HG03558 (cell line): ENCODE measurements at regions not wholly inside any gene's neighbourhood (a gene's known extent, or its start where the extent isn't known, plus 50 kb on each side); places are given as distances from the start of the nearest gene placed in this dataset.
"Not testable (repeated sequence)": the region's sequence is repeated elsewhere in the genome, so short reads cannot be mapped to it uniquely, and the experiment has no call there.

Source experiments
- ATAC-seq: cut with Tn5 transposase; IDR thresholded peaks from one replicate; pipeline ENCODE4 v1.9.1; 2021; ENCODE audit warnings: moderate number of reproducible peaks; ENCODE audit not compliant: unreplicated experiment; ENCODE audit errors: extremely low read depth

- ATAC-seq, result no peak
Observed at GRCh38 chr1:166383635-166384346, 217.0 kb upstream of the FAM78B start.

DNA sequence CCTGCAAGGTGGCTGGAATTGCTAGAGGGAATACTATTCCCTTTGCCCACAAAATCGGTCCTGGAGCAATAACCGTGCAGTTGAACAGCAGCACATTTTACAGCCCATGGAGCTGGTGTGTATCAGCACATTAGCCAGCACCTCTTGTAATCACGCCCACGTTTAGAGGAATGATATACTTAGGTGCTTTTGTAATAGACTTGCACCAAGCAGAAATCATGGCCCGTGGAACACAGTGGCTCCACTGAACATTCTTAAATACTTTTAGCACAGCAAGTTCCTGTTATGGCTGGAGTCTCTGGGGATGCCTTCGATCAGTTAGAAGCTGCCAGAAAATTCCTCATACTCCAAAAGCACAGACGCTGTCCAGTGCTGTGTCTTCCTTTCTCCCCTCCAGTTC, 218.1 kb upstream of the FAM78B start:
- ATAC-seq, result no peak

- no peak for ATAC-seq
Observed at GRCh38 chr1:166390366-166391033, 223.7 kb upstream of the FAM78B start.

DNA sequence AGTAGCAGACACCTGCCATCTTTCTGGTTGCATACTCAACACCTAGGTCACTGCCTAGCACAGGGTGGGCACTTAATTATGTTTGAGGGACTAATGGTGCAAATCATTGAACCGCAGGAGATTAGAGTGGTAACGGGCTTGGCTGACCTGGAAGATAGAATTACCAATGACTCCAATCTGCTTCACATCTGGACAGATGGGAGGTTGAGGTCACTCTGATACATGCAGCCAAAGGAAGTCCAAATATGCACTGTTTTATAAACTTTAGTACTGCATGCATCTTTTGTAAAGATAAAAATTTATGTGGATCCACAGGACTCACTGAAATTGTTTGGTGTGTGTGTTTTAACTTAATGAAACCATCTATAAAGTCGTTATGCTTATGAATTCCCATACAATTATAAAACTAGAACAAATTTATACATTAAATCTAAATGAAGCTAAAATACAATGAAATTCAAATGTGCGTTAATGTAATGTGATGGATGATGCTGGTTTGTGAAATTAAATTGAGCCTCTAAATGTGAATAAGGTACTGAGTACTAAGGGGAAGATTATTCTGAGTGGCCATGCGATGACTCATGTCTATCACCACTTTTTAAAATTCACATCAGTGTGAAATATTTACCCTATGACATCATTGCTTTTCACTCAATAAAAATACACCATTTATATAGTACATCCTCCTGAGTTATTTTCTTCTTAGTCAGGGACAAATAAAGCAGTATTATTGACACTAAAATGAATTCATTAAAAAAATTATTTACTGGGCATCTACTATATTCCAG, 224.7 kb upstream of the FAM78B start:
- ATAC-seq, result no peak

DNA sequence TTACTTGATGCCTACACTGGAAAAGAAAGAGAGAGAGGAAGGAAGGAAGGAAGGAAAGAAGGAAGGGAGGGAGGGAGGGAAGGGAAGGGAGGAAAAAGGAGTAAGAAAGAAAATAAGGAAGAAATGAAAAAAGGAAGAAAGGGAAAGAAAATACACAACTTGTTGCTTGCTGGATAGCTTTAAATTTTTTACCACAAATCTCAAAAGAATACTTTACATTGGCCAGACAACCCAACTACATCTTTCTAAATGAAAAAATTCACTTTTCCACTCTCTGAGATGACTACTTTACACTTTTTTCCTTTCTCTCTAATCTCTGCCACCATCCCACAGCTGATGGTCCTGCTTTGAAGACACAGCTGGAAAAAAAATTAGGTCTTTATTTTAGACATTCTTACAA, 228.9 kb upstream of the FAM78B start:
- no peak for ATAC-seq

- not testable (repeated sequence) for ATAC-seq
Observed at GRCh38 chr1:166409253-166410082, 242.7 kb upstream of the FAM78B start.

DNA sequence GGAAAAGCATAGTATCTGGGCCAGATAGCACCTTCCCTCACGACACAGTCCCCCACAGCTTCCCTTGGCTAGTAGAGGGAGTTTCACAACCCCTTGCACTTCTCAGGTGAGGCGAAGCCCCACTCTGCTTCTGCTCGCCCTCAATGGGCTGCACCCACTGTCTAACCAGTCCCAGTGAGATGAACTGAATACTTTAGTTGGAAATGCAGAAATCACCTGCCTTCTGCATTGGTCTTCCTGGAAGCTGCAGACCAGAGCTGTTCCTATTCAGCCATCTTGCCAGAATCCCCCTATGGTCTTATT, 243.2 kb upstream of the FAM78B start:
- no peak for ATAC-seq

- not testable (repeated sequence) for ATAC-seq
Observed at GRCh38 chr1:166416831-166417230, 250.0 kb upstream of the FAM78B start.

- ATAC-seq, result no peak
Observed at GRCh38 chr1:166418344-166418933, 251.6 kb upstream of the FAM78B start.

- ATAC-seq, result not testable (repeated sequence)
Observed at GRCh38 chr1:166422586-166422985, 255.8 kb upstream of the FAM78B start.

GRCh38 chr1:166432655-166433054, 265.9 kb upstream of the FAM78B start:
- no peak for ATAC-seq

GRCh38 chr1:166433404-166434304, 266.9 kb upstream of the FAM78B start:
- ATAC-seq, result not testable (repeated sequence)

DNA sequence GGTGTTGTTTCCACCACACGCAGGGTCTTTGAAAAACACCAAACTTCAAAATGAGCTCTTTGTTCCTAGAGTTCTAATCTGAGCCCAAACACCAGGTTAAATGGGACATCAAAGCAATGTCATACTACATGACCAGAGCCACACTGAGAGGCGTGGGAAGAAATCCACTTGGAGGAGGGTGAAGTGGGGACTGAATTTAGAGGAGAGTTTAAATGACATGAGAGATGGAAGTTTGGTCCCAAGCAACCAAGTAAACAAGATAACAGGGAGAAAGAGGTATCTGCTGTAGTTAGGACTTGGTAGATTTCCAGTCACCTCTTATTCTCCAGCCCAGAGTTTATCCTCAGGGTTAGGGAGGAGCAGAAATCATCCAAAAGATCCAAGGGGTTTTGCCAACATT, 290.9 kb upstream of the FAM78B start:
- no peak for ATAC-seq

- no peak for ATAC-seq
Observed at GRCh38 chr1:166464333-166464732, 297.5 kb upstream of the FAM78B start.

- no peak for ATAC-seq
Observed at GRCh38 chr1:166470014-166470413, 303.2 kb upstream of the FAM78B start.

DNA sequence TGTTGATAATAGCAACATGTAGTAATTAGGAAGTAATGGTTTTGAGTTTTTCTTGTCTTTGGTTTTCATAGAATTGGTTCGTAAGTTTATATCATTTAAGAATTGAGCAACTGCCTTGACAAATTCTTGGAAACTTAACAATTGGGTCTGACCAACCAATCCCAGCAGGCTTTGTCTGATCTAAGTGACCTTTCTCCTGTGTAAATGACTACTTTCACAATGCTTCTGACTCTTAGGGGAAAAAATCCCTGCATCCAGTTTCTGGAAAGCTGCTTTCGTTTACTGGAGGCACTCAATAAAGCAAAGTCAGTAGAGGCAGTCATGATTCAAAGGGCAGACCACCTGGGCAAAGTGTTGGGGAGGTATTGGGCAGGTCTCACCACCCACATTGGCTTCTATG, 303.6 kb upstream of the FAM78B start:
- ATAC-seq, result no peak

DNA sequence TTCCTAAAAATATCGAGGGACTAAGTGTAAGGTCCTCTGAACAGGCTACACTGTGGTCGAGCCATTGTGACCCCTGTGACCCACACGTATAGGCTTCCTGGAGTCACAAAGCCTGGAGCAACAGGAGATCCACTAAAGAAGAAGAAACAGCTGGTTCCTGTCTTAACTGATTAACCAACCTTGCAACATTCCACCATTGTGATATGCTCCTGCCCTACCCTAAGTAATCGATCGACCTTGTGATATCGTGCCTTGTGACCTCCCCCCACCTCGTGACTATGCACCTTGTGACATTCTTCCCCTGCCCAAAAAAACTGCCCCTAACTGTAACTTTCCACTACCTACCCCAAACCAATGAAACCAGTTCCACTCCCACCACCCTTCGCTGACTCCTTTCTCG, 304.6 kb upstream of the FAM78B start:
- ATAC-seq, result no peak

DNA sequence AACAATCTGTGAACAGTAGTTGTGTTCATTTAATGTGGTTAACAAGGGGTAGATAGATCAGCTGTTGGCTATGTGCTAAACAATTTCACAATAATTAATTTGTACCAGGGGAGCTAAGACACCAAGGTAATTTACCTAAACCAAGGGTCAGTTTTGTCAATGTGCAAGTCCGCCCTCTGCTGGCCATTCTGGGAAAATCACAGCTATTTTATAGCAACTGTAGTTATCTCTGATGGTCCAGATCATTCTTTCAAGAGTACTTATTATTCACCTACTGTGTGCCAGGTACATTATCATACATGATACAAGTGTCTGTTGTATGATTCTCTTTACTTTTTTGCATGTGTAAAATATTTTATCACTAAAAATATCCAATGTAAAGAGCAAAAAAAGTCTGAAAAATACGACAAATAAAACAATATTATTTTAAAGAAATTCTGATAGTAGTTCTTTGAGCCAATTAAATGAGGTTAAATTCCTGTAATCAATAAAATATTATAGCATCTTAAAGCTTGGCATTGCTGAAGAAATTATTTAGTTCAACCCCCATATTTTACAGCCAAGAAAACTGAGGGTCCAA, 312.3 kb upstream of the FAM78B start:
- no peak for ATAC-seq

- no peak for ATAC-seq
Observed at GRCh38 chr1:166484471-166484870, 317.7 kb upstream of the FAM78B start.
